Testis (tissue), 2 donors: ENCODE measurements at regions not wholly inside any gene's neighbourhood (a gene's known extent, or its start where the extent isn't known, plus 50 kb on each side); places are given as distances from the start of the nearest gene placed in this dataset.

ENCODE experiments used
- CTCF ChIP-seq, 3 experiments: fragments of 450-650 bp in 2 of 3; fragments of 200-600 bp in 1 of 3; sonication (generic) in 1 of 3; IDR thresholded peaks; one replicate each; pipeline ENCODE4 v1.5.1; 2016 to 2019; ENCODE audit warnings: antibody characterized with exemption in 3 of 3, mild to moderate bottlenecking in 2 of 3, moderate library complexity in 1 of 3
- POLR2A ChIP-seq: fragments of 450-650 bp; IDR thresholded peaks from one replicate; pipeline ENCODE4 v1.6.1; 2017; ENCODE audit warnings: antibody characterized with exemption, mild to moderate bottlenecking, moderate library complexity

- TF ChIP-seq POLR2A (no peak), CTCF (IDR thresholded peaks at IDR 0.05) (no peak)
These were observed 123.2 kb upstream of the SLC7A14 start for GRCh38 chr3:170709046-170709445.
